HG03060 (cell line): ENCODE measurements at regions not wholly inside any gene's neighbourhood (a gene's known extent, or its start where the extent isn't known, plus 50 kb on each side); places are given as distances from the start of the nearest gene placed in this dataset.

Source experiments
- ATAC-seq: cut with Tn5 transposase; IDR thresholded peaks from one replicate; pipeline ENCODE4 v1.9.1; 2021; ENCODE audit warnings: low read depth, moderate number of reproducible peaks; ENCODE audit not compliant: unreplicated experiment

- ATAC-seq: no peak
Observed at GRCh38 chr2:120849278-120849677, 113.6 kb downstream of the GLI2 start.

- no peak for ATAC-seq
Observed at GRCh38 chr2:120850551-120850950, 114.9 kb downstream of the GLI2 start.

- ATAC-seq: no peak
Observed at GRCh38 chr2:120851116-120851773, 115.6 kb downstream of the GLI2 start.

GRCh38 chr2:120852200-120852815, 116.6 kb downstream of the GLI2 start:
- no peak for ATAC-seq

GRCh38 chr2:120853306-120854013, 117.8 kb downstream of the GLI2 start:
- ATAC-seq: no peak

- ATAC-seq: no peak
Observed at GRCh38 chr2:120854014-120854620, 118.4 kb downstream of the GLI2 start.

GRCh38 chr2:120854766-120855530, 119.3 kb downstream of the GLI2 start:
- no peak for ATAC-seq

- no peak for ATAC-seq
Observed at GRCh38 chr2:120855855-120856405, 120.3 kb downstream of the GLI2 start.

- ATAC-seq: no peak
Observed at GRCh38 chr2:120856421-120856862, 120.8 kb downstream of the GLI2 start.

GRCh38 chr2:120857422-120857821, 121.8 kb downstream of the GLI2 start:
- no peak for ATAC-seq

- no peak for ATAC-seq
Observed at GRCh38 chr2:120857931-120858330, 122.3 kb downstream of the GLI2 start.

GRCh38 chr2:120858361-120859106, 122.9 kb downstream of the GLI2 start:
- ATAC-seq: no peak

GRCh38 chr2:120859128-120859527, 123.5 kb downstream of the GLI2 start:
- ATAC-seq: no peak

- ATAC-seq: no peak
Observed at GRCh38 chr2:120859814-120860578, 124.3 kb downstream of the GLI2 start.

- no peak for ATAC-seq
Observed at GRCh38 chr2:120860579-120860922, 124.9 kb downstream of the GLI2 start.

- ATAC-seq: no peak
Observed at GRCh38 chr2:120861191-120861575, 125.5 kb downstream of the GLI2 start.

GRCh38 chr2:120861576-120862191, 126.0 kb downstream of the GLI2 start:
- no peak for ATAC-seq

GRCh38 chr2:120862201-120863060, 126.8 kb downstream of the GLI2 start:
- no peak for ATAC-seq
